ENCODE measurements at regions not wholly inside any gene's neighbourhood (a gene's known extent, or its start where the extent isn't known, plus 50 kb on each side); places are given as distances from the start of the nearest gene placed in this dataset.

- no peak for TF ChIP-seq CTCF (conservative IDR thresholded peaks at IDR 0.05; ENCODE audit: low read depth, low read length)
- H3K27ac ChIP-seq = no peak overlapping the region
- no peaks in the 10 kb centered on the region for H4K20me1 ChIP-seq (ENCODE audit: insufficient read depth)
- no peak overlapping the region for H2AFZ ChIP-seq (ENCODE audit: low read depth)
- H3K9ac ChIP-seq = no peak overlapping the region
- H3K4me1 ChIP-seq (ENCODE audit: low read depth, poor library complexity, severe bottlenecking) = no peaks in the 10 kb centered on the region
- H3K4me3 ChIP-seq (IDR thresholded peaks at IDR 0.05; ENCODE audit: insufficient read depth, low read depth, low read length) = no peak overlapping the region
- H3K79me2 ChIP-seq (ENCODE audit: insufficient read depth, low read depth) = no peaks in the 10 kb centered on the region
- H3K4me2 ChIP-seq = no peak overlapping the region
- no peaks in the 10 kb centered on the region for H3K27me3 ChIP-seq (ENCODE audit: insufficient read depth, low read depth)
- H3K36me3 ChIP-seq (ENCODE audit: insufficient read depth) = no peaks in the 10 kb centered on the region
These were observed 540.9 kb downstream of the EPM2A start for GRCh38 chr6:145194389-145194788.

DNA sequence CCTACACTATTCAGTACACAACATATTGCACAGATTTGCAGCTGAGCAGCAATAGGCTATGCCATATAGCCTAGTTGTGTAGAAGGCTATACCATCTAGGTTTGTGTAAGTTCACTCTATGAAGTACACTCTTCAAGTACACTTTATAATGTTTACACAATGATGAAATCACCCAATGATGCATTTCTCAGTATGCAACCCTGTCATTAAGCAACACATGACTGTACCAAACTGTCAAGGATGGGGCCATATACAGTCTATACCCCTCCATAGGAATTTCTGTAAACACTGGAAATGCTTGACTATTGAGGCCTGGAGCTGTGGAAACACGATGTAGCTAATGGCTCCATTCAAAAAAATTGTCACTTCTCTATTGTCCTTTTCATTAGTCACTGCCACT is 535.4 kb downstream of the EPM2A start:
- H3K79me2 ChIP-seq (ENCODE audit: insufficient read depth, low read depth) = no peaks in the 10 kb centered on the region
- no peak overlapping the region for H3K4me3 ChIP-seq (IDR thresholded peaks at IDR 0.05; ENCODE audit: insufficient read depth, low read depth, low read length)
- H3K27ac ChIP-seq = no peak overlapping the region
- H4K20me1 ChIP-seq (ENCODE audit: insufficient read depth) = no peaks in the 10 kb centered on the region
- H3K4me1 ChIP-seq (ENCODE audit: low read depth, poor library complexity, severe bottlenecking) = no peaks in the 10 kb centered on the region
- no peak overlapping the region for H3K9ac ChIP-seq
- no peaks in the 10 kb centered on the region for H3K27me3 ChIP-seq (ENCODE audit: insufficient read depth, low read depth)
- no peak for TF ChIP-seq CTCF (conservative IDR thresholded peaks at IDR 0.05; ENCODE audit: low read depth, low read length)
- H3K36me3 ChIP-seq (ENCODE audit: insufficient read depth) = no peaks in the 10 kb centered on the region
- no peak overlapping the region for H3K4me2 ChIP-seq
- no peak overlapping the region for H2AFZ ChIP-seq (ENCODE audit: low read depth)

- H3K4me3 ChIP-seq (IDR thresholded peaks at IDR 0.05; ENCODE audit: insufficient read depth, low read depth, low read length) = no peak overlapping the region
- no peaks in the 10 kb centered on the region for H3K27me3 ChIP-seq (ENCODE audit: insufficient read depth, low read depth)
- H3K27ac ChIP-seq = no peak overlapping the region
- no peak overlapping the region for H3K9ac ChIP-seq
- no peak overlapping the region for H3K4me2 ChIP-seq
- H3K36me3 ChIP-seq (ENCODE audit: insufficient read depth) = no peaks in the 10 kb centered on the region
- no peaks in the 10 kb centered on the region for H4K20me1 ChIP-seq (ENCODE audit: insufficient read depth)
- no peak overlapping the region for H2AFZ ChIP-seq (ENCODE audit: low read depth)
- no peak for TF ChIP-seq CTCF (conservative IDR thresholded peaks at IDR 0.05; ENCODE audit: low read depth, low read length)
- H3K4me1 ChIP-seq (ENCODE audit: low read depth, poor library complexity, severe bottlenecking) = no peaks in the 10 kb centered on the region
- H3K79me2 ChIP-seq (ENCODE audit: insufficient read depth, low read depth) = no peaks in the 10 kb centered on the region
These were observed 531.0 kb downstream of the EPM2A start for GRCh38 chr6:145204301-145204700.

GRCh38 chr6:145206247-145206907 is 528.9 kb downstream of the EPM2A start:
- H2AFZ ChIP-seq (ENCODE audit: low read depth) = no peak overlapping the region
- no peaks in the 10 kb centered on the region for H3K79me2 ChIP-seq (ENCODE audit: insufficient read depth, low read depth)
- H4K20me1 ChIP-seq (ENCODE audit: insufficient read depth) = no peaks in the 10 kb centered on the region
- H3K4me3 ChIP-seq (IDR thresholded peaks at IDR 0.05; ENCODE audit: insufficient read depth, low read depth, low read length) = no peak overlapping the region
- H3K9ac ChIP-seq = no peak overlapping the region
- no peak overlapping the region for H3K27ac ChIP-seq
- no peak overlapping the region for H3K4me2 ChIP-seq
- no peaks in the 10 kb centered on the region for H3K27me3 ChIP-seq (ENCODE audit: insufficient read depth, low read depth)
- no peaks in the 10 kb centered on the region for H3K36me3 ChIP-seq (ENCODE audit: insufficient read depth)
- no peak for TF ChIP-seq CTCF (conservative IDR thresholded peaks at IDR 0.05; ENCODE audit: low read depth, low read length)
- no peaks in the 10 kb centered on the region for H3K4me1 ChIP-seq (ENCODE audit: low read depth, poor library complexity, severe bottlenecking)

Data from KMS-11 (cell line).